PC-9 (cell line): ENCODE measurements at regions not wholly inside any gene's neighbourhood (a gene's known extent, or its start where the extent isn't known, plus 50 kb on each side); places are given as distances from the start of the nearest gene placed in this dataset.

Experiments
- BruUV-seq: library from RNA; stranded (reverse); fragments of 400-500 nt; replicated peaks from 2 replicates; lab custom pipeline; 2021; lab: Mats Ljungman, UMichigan
- CTCF ChIA-PET: fragments of 300-600 bp; sonication (Branson Sonifier 250); formaldehyde crosslinking; loops from one replicate; lab custom pipeline; 2022; ENCODE audit warnings: antibody characterized with exemption; lab: Charles Lee
- POLR2A ChIA-PET: fragments of 300-600 bp; sonication (Branson Sonifier 250); formaldehyde crosslinking; loops from one replicate; lab custom pipeline; 2022; ENCODE audit warnings: antibody characterized with exemption; ENCODE audit not compliant: unreplicated experiment; lab: Charles Lee
- DNase-seq, 2 experiments: peaks; one replicate each; pipeline versions ENCODE4 v3.0.0 to v3.0.0-alpha.2; 2015 to 2022; ENCODE audit warnings: mixed read lengths in 1 of 2
- H2AFZ ChIP-seq: fragments of 200-600 bp; sonication (generic); 2 replicates; pipeline ENCODE4 v1.8.1; 2017; ENCODE audit warnings: antibody characterized with exemption
- H3F3A ChIP-seq: fragments of 200-600 bp; sonication (generic); 2 replicates; pipeline ENCODE4 v1.8.1; 2017; ENCODE audit warnings: antibody characterized with exemption, mild to moderate bottlenecking, low read depth; ENCODE audit not compliant: insufficient read depth
- H3K27ac ChIP-seq: fragments of 200-600 bp; sonication (generic); 2 replicates; pipeline ENCODE4 v1.6.1; 2016; ENCODE audit warnings: mixed run types
- H3K27me3 ChIP-seq: fragments of 200-600 bp; sonication (generic); 2 replicates; pipeline ENCODE4 v1.6.1; 2016; ENCODE audit warnings: low read depth, mixed run types; ENCODE audit not compliant: insufficient read depth
- H3K36me3 ChIP-seq: fragments of 200-600 bp; sonication (generic); 2 replicates; pipeline ENCODE4 v1.6.1; 2016; ENCODE audit warnings: low read depth, mixed run types
- H3K4me1 ChIP-seq: fragments of 200-600 bp; sonication (generic); replicated peaks from 2 replicates; pipeline ENCODE4 v1.6.1; 2016; ENCODE audit warnings: mixed run types; ENCODE audit not compliant: insufficient read depth
- H3K4me2 ChIP-seq: fragments of 200-600 bp; sonication (generic); 2 replicates; pipeline ENCODE4 v1.6.1; 2017; ENCODE audit warnings: mixed run types
- H3K4me3 ChIP-seq: fragments of 200-600 bp; sonication (generic); 2 replicates; pipeline ENCODE4 v1.6.1; 2016; ENCODE audit warnings: mixed run types
- H3K79me2 ChIP-seq: fragments of 200-600 bp; sonication (generic); 2 replicates; pipeline ENCODE4 v1.6.1; 2017; ENCODE audit warnings: low read depth, mixed run types
- H3K9me2 ChIP-seq: fragments of 200-600 bp; sonication (generic); 2 replicates; pipeline ENCODE4 v1.8.1; 2017; ENCODE audit warnings: mild to moderate bottlenecking; ENCODE audit not compliant: insufficient read depth
- H3K9me3 ChIP-seq: fragments of 200-600 bp; sonication (generic); 2 replicates; pipeline ENCODE4 v1.8.1; 2016; ENCODE audit warnings: low read depth; ENCODE audit not compliant: insufficient read depth
- H4K20me1 ChIP-seq: fragments of 200-600 bp; sonication (generic); 2 replicates; pipeline ENCODE4 v1.8.1; 2017; ENCODE audit not compliant: insufficient read depth
- EZH2 ChIP-seq: fragments of 200-600 bp; sonication (generic); IDR thresholded peaks from 2 replicates; pipeline ENCODE4 v1.8.0; 2017; ENCODE audit warnings: antibody characterized with exemption, low read depth
- intact Hi-C: fragments of 100-400 bp; cut with micrococcal nuclease; formaldehyde crosslinking; loops from one replicate; pipeline ENCODE4 v1.10.0; 2022; ENCODE audit not compliant: unreplicated experiment
- TF ChIP-seq, protein P1 (sequence below): fragments of 200-600 bp; sonication (generic); conservative IDR thresholded peaks from 2 replicates; pipeline ENCODE4 v1.6.1; 2017; ENCODE audit warnings: mixed run types, antibody characterized with exemption, mild to moderate bottlenecking, moderate library complexity

DNA sequence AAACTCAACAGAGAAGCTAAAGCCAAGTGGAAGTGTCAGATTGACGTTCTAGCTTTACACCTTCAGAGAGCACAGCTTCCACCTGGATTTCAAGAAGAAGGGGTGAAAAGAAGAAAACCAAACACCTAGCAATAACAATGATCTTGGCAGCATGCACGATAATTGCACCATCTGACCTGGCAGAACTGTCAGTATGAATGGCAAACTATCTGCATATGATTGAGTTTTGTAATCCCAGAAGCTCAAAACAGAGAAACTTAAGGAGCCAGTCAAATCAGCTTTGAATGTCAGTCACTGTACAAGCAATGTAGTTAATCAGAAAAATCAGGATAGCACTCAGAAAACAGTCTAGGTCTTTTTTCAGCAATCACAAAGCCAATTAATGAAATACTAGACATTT is 427.1 kb downstream of the ZFHX3 start:
- Histone ChIP-seq H2AFZ (no peak overlapping the region), H3K27me3 (no peaks in the 10 kb centered on the region), H3K4me1 (no peaks in the 10 kb centered on the region), H3F3A (no peaks in the 10 kb centered on the region), H3K79me2 (no peaks in the 10 kb centered on the region), H4K20me1 (no peaks in the 10 kb centered on the region), H3K9me2 (no peaks in the 10 kb centered on the region), H3K4me3 (no peak overlapping the region), H3K27ac (no peak overlapping the region), H3K9me3 (no peaks in the 10 kb centered on the region; the same call in 1 of the 2 replicates), H3K4me2 (no peak overlapping the region), H3K36me3 (no peaks in the 10 kb centered on the region)
- DNase-seq, result no peak
- intact Hi-C loops, result no loop called here
- POLR2A ChIA-PET, result no interaction called here
- CTCF ChIA-PET, result no interaction called here
- no TSS peak for BruUV-seq
- TF ChIP-seq EZH2, result no peak
- TF ChIP-seq, protein P1, sequence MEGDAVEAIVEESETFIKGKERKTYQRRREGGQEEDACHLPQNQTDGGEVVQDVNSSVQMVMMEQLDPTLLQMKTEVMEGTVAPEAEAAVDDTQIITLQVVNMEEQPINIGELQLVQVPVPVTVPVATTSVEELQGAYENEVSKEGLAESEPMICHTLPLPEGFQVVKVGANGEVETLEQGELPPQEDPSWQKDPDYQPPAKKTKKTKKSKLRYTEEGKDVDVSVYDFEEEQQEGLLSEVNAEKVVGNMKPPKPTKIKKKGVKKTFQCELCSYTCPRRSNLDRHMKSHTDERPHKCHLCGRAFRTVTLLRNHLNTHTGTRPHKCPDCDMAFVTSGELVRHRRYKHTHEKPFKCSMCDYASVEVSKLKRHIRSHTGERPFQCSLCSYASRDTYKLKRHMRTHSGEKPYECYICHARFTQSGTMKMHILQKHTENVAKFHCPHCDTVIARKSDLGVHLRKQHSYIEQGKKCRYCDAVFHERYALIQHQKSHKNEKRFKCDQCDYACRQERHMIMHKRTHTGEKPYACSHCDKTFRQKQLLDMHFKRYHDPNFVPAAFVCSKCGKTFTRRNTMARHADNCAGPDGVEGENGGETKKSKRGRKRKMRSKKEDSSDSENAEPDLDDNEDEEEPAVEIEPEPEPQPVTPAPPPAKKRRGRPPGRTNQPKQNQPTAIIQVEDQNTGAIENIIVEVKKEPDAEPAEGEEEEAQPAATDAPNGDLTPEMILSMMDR, result no peak

DNA sequence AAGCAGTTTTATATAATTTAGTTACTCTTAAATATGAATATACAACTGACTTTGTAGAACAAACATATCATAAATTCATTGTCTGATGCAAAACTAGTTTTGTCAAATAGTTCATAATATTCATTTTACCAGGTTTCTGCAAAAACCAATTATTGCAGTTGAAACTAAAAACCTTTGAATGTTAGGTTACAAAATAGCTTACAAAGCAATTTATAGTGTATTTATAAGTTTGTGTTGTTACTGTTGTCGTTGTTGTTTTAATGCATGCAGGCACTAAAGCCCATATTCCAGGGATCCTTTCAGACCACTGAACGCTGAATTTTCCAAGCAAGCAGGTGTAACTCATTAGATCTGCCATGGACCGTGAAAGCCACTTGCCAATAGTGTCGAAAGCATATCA is 427.6 kb downstream of the ZFHX3 start:
- BruUV-seq, result no TSS peak
- no peak for TF ChIP-seq EZH2
- TF ChIP-seq, protein P1, result no peak
- H3K4me2 ChIP-seq, result no peak overlapping the region
- H2AFZ ChIP-seq, result no peak overlapping the region
- H3K79me2 ChIP-seq, result no peaks in the 10 kb centered on the region
- H3K36me3 ChIP-seq, result no peaks in the 10 kb centered on the region
- H3K27me3 ChIP-seq, result no peaks in the 10 kb centered on the region
- H3K27ac ChIP-seq, result no peak overlapping the region
- no peaks in the 10 kb centered on the region for H4K20me1 ChIP-seq
- POLR2A ChIA-PET, result no interaction called here
- CTCF ChIA-PET, result no interaction called here
- H3F3A ChIP-seq, result no peaks in the 10 kb centered on the region
- H3K9me2 ChIP-seq, result no peaks in the 10 kb centered on the region
- no peaks in the 10 kb centered on the region; the same call in 1 of the 2 replicates for H3K9me3 ChIP-seq
- intact Hi-C loops, result no loop called here
- DNase-seq, result no peak
- H3K4me3 ChIP-seq, result no peak overlapping the region
- H3K4me1 ChIP-seq, result no peaks in the 10 kb centered on the region

DNA sequence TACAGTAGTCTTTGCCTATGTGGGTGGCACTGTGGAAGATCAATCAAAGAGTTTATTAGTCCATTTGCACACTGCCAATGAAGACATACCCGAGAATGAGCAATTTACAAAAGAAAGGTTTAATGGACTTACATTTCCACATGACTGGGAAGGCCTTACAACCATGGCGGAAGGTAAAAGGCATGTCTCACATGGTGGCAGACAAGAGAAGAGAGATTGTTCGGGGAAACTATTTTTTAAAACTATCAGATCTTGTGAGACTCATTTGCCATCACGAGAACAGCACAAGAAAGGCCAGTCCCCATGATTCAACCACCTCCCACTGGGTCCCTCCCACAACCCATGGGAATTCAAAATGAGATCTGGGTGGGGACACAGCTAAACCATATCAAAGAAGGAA is 432.1 kb downstream of the ZFHX3 start:
- Histone ChIP-seq H3K27ac (no peak overlapping the region), H3K9me3 (no peaks in the 10 kb centered on the region), H3K4me1 (no peaks in the 10 kb centered on the region), H3K4me2 (no peak overlapping the region), H3K9me2 (no peaks in the 10 kb centered on the region), H3F3A (no peaks in the 10 kb centered on the region), H4K20me1 (no peaks in the 10 kb centered on the region), H3K4me3 (no peak overlapping the region), H3K36me3 (no peaks in the 10 kb centered on the region), H2AFZ (no peak overlapping the region), H3K27me3 (no peaks in the 10 kb centered on the region), H3K79me2 (no peaks in the 10 kb centered on the region)
- intact Hi-C loops, result no loop called here
- ChIA-PET POLR2A (no interaction called here), CTCF (no interaction called here)
- no peak for DNase-seq
- no peak for TF ChIP-seq EZH2
- TF ChIP-seq, protein P1, result no peak
- no TSS peak for BruUV-seq
